H1 (cell line): ENCODE measurements at regions not wholly inside any gene's neighbourhood (a gene's known extent, or its start where the extent isn't known, plus 50 kb on each side); places are given as distances from the start of the nearest gene placed in this dataset.

Source experiments
- CTCF ChIA-PET: fragments of 300-600 bp; sonication (Branson Sonifier 250); formaldehyde crosslinking; loops from one replicate; lab custom pipeline; 2021; ENCODE audit not compliant: partially characterized antibody; lab: Charles Lee
- POLR2A ChIA-PET: fragments of 300-600 bp; sonication (Branson Sonifier 250); formaldehyde crosslinking; loops from one replicate; lab custom pipeline; 2021; ENCODE audit warnings: inconsistent platforms; ENCODE audit not compliant: partially characterized antibody; lab: Charles Lee
- DNase-seq, 2 experiments: peaks; one replicate each; pipeline versions ENCODE4 v3.0.0 to v3.0.0-alpha.2; 2010 to 2022; ENCODE audit warnings: low spot score in 2 of 2, low read depth in 1 of 2, mixed read lengths in 1 of 2
- FAIRE-seq: peaks from 2 replicates; lab custom pipeline; 2011; peaks lifted over from hg19 to GRCh38; lab: Jason Lieb, UNC
- H2AFZ ChIP-seq: 2 replicates; pipeline ENCODE4 v1.8.1; 2012; ENCODE audit warnings: low read length, inconsistent platforms
- H2AK5ac ChIP-seq: 2 replicates; pipeline ENCODE4 v1.6.1; 2013; ENCODE audit warnings: low read depth, low read length
- H2BK120ac ChIP-seq: replicated peaks from 2 replicates; pipeline ENCODE3; 2013; ENCODE audit warnings: low read depth, low read length, inconsistent platforms
- H2BK12ac ChIP-seq: 2 replicates; pipeline ENCODE4 v1.6.1; 2013; ENCODE audit warnings: low read depth, low read length
- H2BK15ac ChIP-seq: 2 replicates; pipeline ENCODE4 v1.6.1; 2013; ENCODE audit warnings: low read length
- H2BK20ac ChIP-seq: 2 replicates; pipeline ENCODE4 v1.6.1; 2013; ENCODE audit warnings: low read length
- H2BK5ac ChIP-seq: 2 replicates; pipeline ENCODE4 v1.6.1; 2013; ENCODE audit warnings: low read depth, low read length
- H3K14ac ChIP-seq: 2 replicates; pipeline ENCODE4 v1.6.1; 2013; ENCODE audit warnings: inconsistent platforms; ENCODE audit not compliant: insufficient read length
- H3K18ac ChIP-seq: 2 replicates; pipeline ENCODE4 v1.6.1; 2013; ENCODE audit warnings: low read length; ENCODE audit errors: extremely low read depth
- H3K23ac ChIP-seq: 2 replicates; pipeline ENCODE4 v1.6.1; 2013; ENCODE audit warnings: inconsistent platforms; ENCODE audit not compliant: insufficient read length
- H3K23me2 ChIP-seq: 2 replicates; pipeline ENCODE4 v1.6.1; 2013; ENCODE audit warnings: low read depth, low read length
- H3K27ac ChIP-seq: 2 replicates; pipeline ENCODE4 v1.6.1; 2011; ENCODE audit warnings: low read depth, low read length, inconsistent platforms
- H3K27me3 ChIP-seq, 4 experiments: replicated peaks in 1 of 4; 1 replicate in 1 of 4; 2 replicates in 3 of 4; pipeline versions ENCODE4 v1.6.1 to v1.8.1; 2011 to 2013; ENCODE audit warnings: low read length in 3 of 4, mild to moderate bottlenecking in 3 of 4, inconsistent platforms in 2 of 4, mixed read lengths in 2 of 4, moderate library complexity in 1 of 4; ENCODE audit not compliant: control insufficient read depth in 3 of 4, insufficient read depth in 3 of 4; ENCODE audit errors: extremely low read depth in 1 of 4
- H3K36me3 ChIP-seq, 4 experiments: 2 replicates each; pipeline versions ENCODE4 v1.6.1 to v1.8.1; 2011 to 2013; ENCODE audit warnings: mild to moderate bottlenecking in 4 of 4, low read length in 3 of 4, moderate library complexity in 2 of 4, control low read depth in 1 of 4, inconsistent platforms in 1 of 4; ENCODE audit not compliant: insufficient read depth in 4 of 4, control insufficient read depth in 2 of 4
- H3K4ac ChIP-seq: replicated peaks from 2 replicates; pipeline ENCODE3; 2013; ENCODE audit warnings: low read length, low read depth, mixed read lengths, inconsistent platforms; ENCODE audit not compliant: insufficient read length
- H3K4me1 ChIP-seq, 4 experiments: replicated peaks in 1 of 4; 1 replicate in 1 of 4; 2 replicates in 3 of 4; pipeline versions ENCODE4 v1.6.1 to v1.8.1; 2011 to 2013; ENCODE audit warnings: low read length in 3 of 4, inconsistent platforms in 2 of 4, mixed read lengths in 1 of 4; ENCODE audit not compliant: insufficient read depth in 4 of 4, control insufficient read depth in 3 of 4
- H3K4me2 ChIP-seq, 2 experiments: 2 replicates each; pipeline versions ENCODE4 v1.6.1 to v1.8.1; 2011 to 2013; ENCODE audit warnings: low read depth in 2 of 2, low read length in 2 of 2, control low read depth in 1 of 2, inconsistent platforms in 1 of 2, mild to moderate bottlenecking in 1 of 2; ENCODE audit not compliant: insufficient read depth in 1 of 2
- H3K4me3 ChIP-seq, 4 experiments: fragments of 200-600, 300-600 bp in 1 of 4; sonication (generic), shearing (Covaris generic), sonication (Bioruptor Twin) in 1 of 4; 2 replicates each; pipeline versions ENCODE4 v1.5.1 to v1.8.1; 2011 to 2016; ENCODE audit warnings: low read length in 4 of 4, low read depth in 3 of 4, control low read depth in 2 of 4, inconsistent platforms in 2 of 4, mild to moderate bottlenecking in 2 of 4, mixed read lengths in 1 of 4, moderate library complexity in 1 of 4; ENCODE audit not compliant: insufficient read depth in 2 of 4; ENCODE audit errors: extremely low read depth in 1 of 4
- H3K56ac ChIP-seq: replicated peaks from 2 replicates; pipeline ENCODE3; 2013; ENCODE audit warnings: low read depth, mild to moderate bottlenecking, mixed read lengths, low read length, inconsistent platforms; ENCODE audit not compliant: insufficient read length
- H3K79me1 ChIP-seq: 2 replicates; pipeline ENCODE4 v1.6.1; 2013; ENCODE audit warnings: low read depth, low read length, control low read depth
- H3K79me2 ChIP-seq, 2 experiments: 2 replicates each; pipeline versions ENCODE4 v1.6.1 to v1.8.1; 2012 to 2013; ENCODE audit warnings: low read length in 2 of 2, mild to moderate bottlenecking in 2 of 2, inconsistent platforms in 1 of 2; ENCODE audit not compliant: insufficient read depth in 2 of 2, control insufficient read depth in 1 of 2
- H3K9ac ChIP-seq, 4 experiments: replicated peaks in 1 of 4; 1 replicate in 1 of 4; 2 replicates in 3 of 4; pipeline versions ENCODE4 v1.6.1 to v1.8.1; 2011 to 2013; ENCODE audit warnings: low read depth in 3 of 4, low read length in 3 of 4, control low read depth in 2 of 4, mild to moderate bottlenecking in 2 of 4, moderate library complexity in 2 of 4, inconsistent platforms in 1 of 4; ENCODE audit errors: extremely low read depth in 1 of 4
- H3K9me3 ChIP-seq, 2 experiments: 2 replicates each; pipeline versions ENCODE4 v1.6.1 to v1.8.1; 2012 to 2013; ENCODE audit warnings: mild to moderate bottlenecking in 2 of 2, moderate library complexity in 2 of 2, control low read depth in 1 of 2, inconsistent platforms in 1 of 2, low read depth in 1 of 2, low read length in 1 of 2, mixed read lengths in 1 of 2; ENCODE audit not compliant: insufficient read depth in 2 of 2
- H4K20me1 ChIP-seq, 2 experiments: replicated peaks in 1 of 2; 2 replicates each; pipeline versions ENCODE3 to v1.8.1; 2011 to 2013; ENCODE audit warnings: inconsistent platforms in 2 of 2, low read length in 2 of 2, mild to moderate bottlenecking in 1 of 2; ENCODE audit not compliant: insufficient read depth in 2 of 2, control insufficient read depth in 1 of 2
- H4K5ac ChIP-seq: 2 replicates; pipeline ENCODE4 v1.6.1; 2013; ENCODE audit warnings: low read length, low read depth, mixed read lengths, inconsistent platforms; ENCODE audit not compliant: insufficient read length
- H4K8ac ChIP-seq: 2 replicates; pipeline ENCODE4 v1.8.0; 2013; ENCODE audit warnings: mild to moderate bottlenecking, moderate library complexity, low read length, inconsistent platforms; ENCODE audit not compliant: insufficient read depth; ENCODE audit errors: extremely low read depth
- H4K91ac ChIP-seq: replicated peaks from 2 replicates; pipeline ENCODE3; 2013; ENCODE audit warnings: low read length, mixed read lengths, inconsistent platforms; ENCODE audit not compliant: insufficient read length
- ATF2 ChIP-seq: IDR thresholded peaks from 2 replicates; pipeline ENCODE4 v1.6.1; 2012; ENCODE audit warnings: low read length, inconsistent platforms
- BRCA1 ChIP-seq: IDR thresholded peaks from 2 replicates; pipeline ENCODE4 v1.6.1; 2012; ENCODE audit warnings: low read depth, low read length, improper control_type of control experiment
- EGR1 ChIP-seq: IDR thresholded peaks from 2 replicates; pipeline ENCODE4 v1.6.1; 2011; ENCODE audit warnings: low read depth, low read length, borderline replicate concordance
- EP300 ChIP-seq, 2 experiments: IDR thresholded peaks; 1 replicate in 1 of 2; 2 replicates in 1 of 2; pipeline ENCODE4 v1.6.1; 2011 to 2012; ENCODE audit warnings: low read depth in 2 of 2, low read length in 2 of 2, mild to moderate bottlenecking in 2 of 2, borderline replicate concordance in 1 of 2, inconsistent platforms in 1 of 2, moderate library complexity in 1 of 2
- KDM4A ChIP-seq: IDR thresholded peaks from one replicate; pipeline ENCODE4 v1.7.1; 2012; ENCODE audit warnings: low read depth, mild to moderate bottlenecking, moderate library complexity, low read length, inconsistent platforms; ENCODE audit not compliant: severe bottlenecking
- MAX ChIP-seq: IDR thresholded peaks from 2 replicates; pipeline ENCODE4 v1.6.1; 2012; ENCODE audit warnings: inconsistent platforms
- POU5F1 ChIP-seq: IDR thresholded peaks from 2 replicates; pipeline ENCODE4 v1.6.1; 2011; ENCODE audit warnings: low read depth, mild to moderate bottlenecking, low read length, moderate library complexity
- RNF2 ChIP-seq: fragments of 200-900, 300-1000 bp; sonication (generic); IDR thresholded peaks from 2 replicates; pipeline ENCODE4 v1.7.1; 2016; ENCODE audit warnings: borderline replicate concordance, low read depth, mild to moderate bottlenecking, antibody characterized with exemption, low read length; ENCODE audit not compliant: poor library complexity, severe bottlenecking; ENCODE audit errors: missing control alignments
- SP2 ChIP-seq: IDR thresholded peaks from 2 replicates; pipeline ENCODE4 v1.6.1; 2012; ENCODE audit warnings: mild to moderate bottlenecking, low read length, inconsistent platforms
- TBP ChIP-seq: IDR thresholded peaks from 2 replicates; pipeline ENCODE4 v1.6.1; 2011; ENCODE audit warnings: low read depth, low read length, improper control_type of control experiment
- TCF12 ChIP-seq: IDR thresholded peaks from 2 replicates; pipeline ENCODE4 v1.6.1; 2011; ENCODE audit warnings: low read depth, mild to moderate bottlenecking, low read length
- ZNF274 ChIP-seq: IDR thresholded peaks from 2 replicates; pipeline ENCODE4 v1.7.0; 2012; ENCODE audit warnings: low read length, borderline replicate concordance; ENCODE audit errors: extremely low read depth
- WGBS, 2 experiments: shearing (Covaris generic) in 1 of 2; methylation state at CpG; one replicate each; pipeline versions ENCODE4 v1.1.6 to v1.1.7; 2013 to 2015; ENCODE audit warnings: low lambda C conversion rate in 2 of 2, mixed read lengths in 2 of 2, inconsistent platforms in 1 of 2, low coverage in 1 of 2, missing lambda C conversion rate in 1 of 2; ENCODE audit not compliant: insufficient replicate concordance in 2 of 2, insufficient coverage in 1 of 2, insufficient read length in 1 of 2; ENCODE audit errors: extremely low coverage in 1 of 2, missing lambda C conversion rate in 1 of 2; 5-methylcytosine and 5-hydroxymethylcytosine counted together

- WGBS, 2 experiments: 100% methylated on average over 1 of the region's 1 CpG; no CpG with 5 or more reads in 1 of the 2 experiments
- Histone ChIP-seq H3K4me1 (no peaks in the 10 kb centered on the region), H3K9me3 (no peaks in the 10 kb centered on the region), H4K91ac (no peak overlapping the region), H2BK120ac (no peak overlapping the region), H3K23me2 (no peaks in the 10 kb centered on the region), H2AFZ (no peak overlapping the region), H4K20me1 (no peaks in the 10 kb centered on the region), H3K18ac (no peak overlapping the region), H3K79me2 (no peaks in the 10 kb centered on the region), H3K36me3 (no peaks in the 10 kb centered on the region), H3K4me3 (no peak overlapping the region), H2BK15ac (no peak overlapping the region), H4K5ac (no peak overlapping the region), H3K27ac (no peak overlapping the region), H3K9ac (no peak overlapping the region), H3K79me1 (no peaks in the 10 kb centered on the region), H2BK20ac (no peak overlapping the region), H3K4ac (no peak overlapping the region), H3K56ac (no peak overlapping the region), H2BK12ac (no peak overlapping the region), H3K4me2 (no peak overlapping the region), H3K27me3 (no peaks in the 10 kb centered on the region), H3K23ac (no peak overlapping the region), H4K8ac (no peak overlapping the region), H3K14ac (no peak overlapping the region), H2AK5ac (no peak overlapping the region), H2BK5ac (no peak overlapping the region)
- DNase-seq (no peak), FAIRE-seq (no peak)
- ChIA-PET POLR2A (no interaction called here), CTCF (no interaction called here)
- no peak for TF ChIP-seq ZNF274
- no peak for TF ChIP-seq SP2
- TF ChIP-seq TBP: no peak
- TF ChIP-seq EGR1: no peak
- TF ChIP-seq TCF12: no peak
- TF ChIP-seq KDM4A: no peak
- no peak for TF ChIP-seq MAX
- TF ChIP-seq EP300 (IDR thresholded peaks at IDR 0.05; ENCODE audit: borderline replicate concordance in 1 of 2, low read depth in 2 of 2, low read length in 2 of 2): no peak
- no peak for TF ChIP-seq BRCA1
- TF ChIP-seq RNF2: no peak
- TF ChIP-seq POU5F1: no peak
- no peak for TF ChIP-seq ATF2
Measured at GRCh38 chr2:183964565-183964964, 633.8 kb upstream of the ZNF804A start.
